ENCODE measurements at regions not wholly inside any gene's neighbourhood (a gene's known extent, or its start where the extent isn't known, plus 50 kb on each side); places are given as distances from the start of the nearest gene placed in this dataset.

DNA sequence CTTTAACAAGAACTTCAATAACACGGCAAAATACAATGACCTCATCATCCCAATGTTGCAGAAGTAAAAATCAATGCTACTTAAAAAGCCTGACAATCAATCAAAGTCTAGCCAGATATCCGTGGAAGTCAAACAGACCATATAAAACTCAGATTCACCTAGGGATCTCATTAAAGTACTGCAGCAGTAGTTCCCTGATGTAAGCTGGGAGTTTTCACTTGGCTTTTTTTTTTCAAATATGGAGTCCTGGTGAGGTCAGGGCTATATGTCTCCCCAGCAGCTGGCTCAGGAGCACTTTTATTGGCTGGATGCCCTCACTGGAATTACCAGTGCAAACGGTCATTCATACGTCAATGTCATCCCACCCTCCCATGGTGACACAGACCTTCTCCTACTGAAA lies 220.6 kb upstream of the SLC30A5 start:
- no peak for DNase-seq
- H3K36me3 Mint-ChIP-seq (ENCODE audit: low read depth): no peaks in the 10 kb centered on the region
- no peak for TF ChIP-seq CTCF (conservative IDR thresholded peaks at IDR 0.05)
- no peaks in the 10 kb centered on the region for H3K27me3 ChIP-seq (ENCODE audit: control insufficient read depth, insufficient read depth, low read length, poor library complexity, severe bottlenecking)
- H3K9me3 Mint-ChIP-seq: peaks cover 1% of the 10 kb centered on the region
- H3K27me3 Mint-ChIP-seq (ENCODE audit: insufficient read depth): no peaks in the 10 kb centered on the region
- no peak overlapping the region for H3K9ac ChIP-seq (ENCODE audit: extremely low read depth, low read length, poor library complexity, severe bottlenecking)
- H3K27ac ChIP-seq (ENCODE audit: low read depth, low read length): no peak overlapping the region
- no peaks in the 10 kb centered on the region for H3K4me1 ChIP-seq (ENCODE audit: control insufficient read depth, insufficient read depth, low read length)
- 90 to 100% methylated on average over 2 to 4 of the region's 4 CpGs for WGBS, 2 experiments (ENCODE audit: insufficient coverage in 1 of 2, insufficient read length in 1 of 2)
- peaks cover 3% of the 10 kb centered on the region for H3K4me1 Mint-ChIP-seq
- no peak overlapping the region for H3K4me3 ChIP-seq (ENCODE audit: low read length)
- no peaks in the 10 kb centered on the region for H3K36me3 ChIP-seq (ENCODE audit: control insufficient read depth, insufficient read depth, low read length)
- H3K9me3 ChIP-seq (ENCODE audit: control insufficient read depth, low read length): no peaks in the 10 kb centered on the region
- H3K27ac Mint-ChIP-seq: no peak overlapping the region
- H3K4me3 Mint-ChIP-seq: no peak overlapping the region

- H3K27ac Mint-ChIP-seq: no peak overlapping the region
- H3K27me3 ChIP-seq (ENCODE audit: control insufficient read depth, insufficient read depth, low read length, poor library complexity, severe bottlenecking): no peaks in the 10 kb centered on the region
Observed at GRCh38 chr5:68875351-68875750, 218.5 kb upstream of the SLC30A5 start.

DNA sequence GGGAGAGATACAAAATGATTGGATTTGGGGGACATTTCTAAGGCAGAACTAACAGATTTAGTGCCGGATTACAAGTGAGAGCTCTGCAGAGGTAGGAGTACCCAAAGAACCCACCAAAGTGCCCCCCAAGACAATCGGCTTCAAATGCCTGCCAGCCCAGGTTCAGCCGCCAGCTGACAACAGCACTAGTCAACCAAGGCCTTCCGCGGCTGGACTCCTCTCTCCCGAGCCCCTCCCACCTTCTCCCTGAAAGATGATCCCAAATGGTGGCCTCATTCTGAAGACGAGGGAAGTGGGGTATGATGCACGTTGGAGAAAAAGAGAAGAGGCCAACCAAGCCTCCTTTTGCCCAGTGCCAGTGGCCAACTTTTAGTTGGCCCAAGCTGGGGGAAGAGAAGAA lies 210.4 kb upstream of the SLC30A5 start:
- no peaks in the 10 kb centered on the region for H3K4me1 Mint-ChIP-seq
- no peaks in the 10 kb centered on the region for H3K9me3 ChIP-seq (ENCODE audit: control insufficient read depth, low read length)
- no peak overlapping the region for H3K27ac ChIP-seq (ENCODE audit: low read depth, low read length)
- no peak overlapping the region for H3K9ac ChIP-seq (ENCODE audit: extremely low read depth, low read length, poor library complexity, severe bottlenecking)
- peak; percentile 53 for DNase-seq
- no peak for TF ChIP-seq CTCF (conservative IDR thresholded peaks at IDR 0.05)
- H3K9me3 Mint-ChIP-seq: no peaks in the 10 kb centered on the region
- H3K27me3 ChIP-seq (ENCODE audit: control insufficient read depth, insufficient read depth, low read length, poor library complexity, severe bottlenecking): no peaks in the 10 kb centered on the region
- no peak overlapping the region for H3K27ac Mint-ChIP-seq
- WGBS, 2 experiments (ENCODE audit: insufficient coverage in 1 of 2, insufficient read length in 1 of 2): 83 to 87% methylated on average over 2 to 8 of the region's 8 CpGs
- H3K36me3 ChIP-seq (ENCODE audit: control insufficient read depth, insufficient read depth, low read length): no peaks in the 10 kb centered on the region
- H3K36me3 Mint-ChIP-seq (ENCODE audit: low read depth): no peaks in the 10 kb centered on the region
- H3K4me3 Mint-ChIP-seq: no peak overlapping the region
- H3K4me3 ChIP-seq (ENCODE audit: low read length): no peak overlapping the region
- H3K4me1 ChIP-seq (ENCODE audit: control insufficient read depth, insufficient read depth, low read length): no peaks in the 10 kb centered on the region
- no peaks in the 10 kb centered on the region for H3K27me3 Mint-ChIP-seq (ENCODE audit: insufficient read depth)

More at GRCh38 chr5:68875351-68875750, 218.5 kb upstream of the SLC30A5 start:
- Histone ChIP-seq H3K4me1 (ENCODE audit: control insufficient read depth, insufficient read depth, low read length) (no peaks in the 10 kb centered on the region), H3K4me3 (ENCODE audit: low read length) (no peak overlapping the region), H3K36me3 (ENCODE audit: control insufficient read depth, insufficient read depth, low read length) (no peaks in the 10 kb centered on the region), H3K9ac (ENCODE audit: extremely low read depth, low read length, poor library complexity, severe bottlenecking) (no peak overlapping the region), H3K27ac (ENCODE audit: low read depth, low read length) (no peak overlapping the region), H3K9me3 (ENCODE audit: control insufficient read depth, low read length) (no peaks in the 10 kb centered on the region)
- Mint-ChIP-seq H3K9me3 (peaks cover 1% of the 10 kb centered on the region), H3K27me3 (ENCODE audit: insufficient read depth) (no peaks in the 10 kb centered on the region), H3K36me3 (ENCODE audit: low read depth) (no peaks in the 10 kb centered on the region), H3K4me1 (peaks cover 3% of the 10 kb centered on the region), H3K4me3 (no peak overlapping the region)
- whole genome bisulfite sequencing, 2 experiments (ENCODE audit: insufficient coverage in 1 of 2, insufficient read length in 1 of 2): 90 to 94% methylated on average over 2 to 3 of the region's 3 CpGs
- DNase-seq: no peak
- TF ChIP-seq CTCF (conservative IDR thresholded peaks at IDR 0.05): no peak
